Adrenal gland (tissue), 9 donors: ENCODE measurements at regions not wholly inside any gene's neighbourhood (a gene's known extent, or its start where the extent isn't known, plus 50 kb on each side); places are given as distances from the start of the nearest gene placed in this dataset.
A peak's percentile ranks its signal among the peaks of the same experiment; 100 is the strongest.

Experiments used
- DNase-seq, 7 donors: peaks; one replicate each; pipeline ENCODE4 v3.0.0-alpha.2; 2019 to 2020
- H3K27ac ChIP-seq, 5 donors: fragments of 200-600 bp; sonication (generic) in 4 of 5; 1 replicate in 3 of 5; 2 replicates in 2 of 5; pipeline versions ENCODE4 v1.5.1 to v1.8.0; 2016 to 2020; ENCODE audit warnings: mild to moderate bottlenecking in 1 of 5
- H3K27me3 ChIP-seq: fragments of 200-600 bp; 2 replicates; pipeline ENCODE4 v1.8.0; 2021
- H3K36me3 ChIP-seq, 2 donors: fragments of 200-600 bp; replicated peaks in 1 of 2; 1 replicate in 1 of 2; 2 replicates in 1 of 2; pipeline versions ENCODE4 v1.5.1 to v1.8.0; 2018 to 2022
- H3K4me1 ChIP-seq, 2 donors: fragments of 200-600 bp; replicated peaks in 1 of 2; 1 replicate in 1 of 2; 2 replicates in 1 of 2; pipeline versions ENCODE4 v1.5.1 to v1.8.0; 2018 to 2021
- H3K4me3 ChIP-seq, 4 donors: fragments of 200-600 bp; sonication (generic) in 3 of 4; one replicate each; pipeline ENCODE4 v1.5.1; 2016 to 2018
- H3K9me3 ChIP-seq, 3 donors: fragments of 200-600 bp; sonication (generic) in 1 of 3; replicated peaks in 1 of 3; 1 replicate in 2 of 3; 2 replicates in 1 of 3; pipeline versions ENCODE4 v1.5.1 to v1.8.0; 2016 to 2021
- CTCF ChIP-seq, 6 experiments: fragments of 450-650 bp in 4 of 6; fragments of 200-600 bp in 2 of 6; sonication (generic) in 1 of 6; IDR thresholded peaks; 1 replicate in 5 of 6; 2 replicates in 1 of 6; pipeline versions ENCODE4 v1.5.1 to v1.8.0; 2016 to 2021; ENCODE audit warnings: antibody characterized with exemption in 6 of 6, mild to moderate bottlenecking in 2 of 6, moderate library complexity in 1 of 6
- POLR2A ChIP-seq, 2 donors: fragments of 450-650 bp; IDR thresholded peaks; one replicate each; pipeline ENCODE4 v1.6.1; 2017; ENCODE audit warnings: antibody characterized with exemption in 2 of 2, mild to moderate bottlenecking in 2 of 2, moderate library complexity in 1 of 2
- WGBS, 4 donors: extraction: QIAGEN DNeasy Blood & Tissue Kit in 2 of 4; methylation state at CpG; one replicate each; pipeline versions ENCODE4 v1.1.5 to v1.1.7; 2013 to 2017; 5-methylcytosine and 5-hydroxymethylcytosine counted together
- intact Hi-C, 2 donors: fragments of 100-400 bp; cut with DNase I; formaldehyde crosslinking; loops; one replicate each; pipeline versions ENCODE4 v1.14.1 to v1.15.0; 2022 to 2023
- donor health status: healthy with polysubstance abuse.
- donor health status: Bipolar disorder and iron deficiency.
- donor health status: DM: yes; HTN: yes; CAD: no.
- donor health status: DM: no; HTN: no; CAD: no.
- donor health status: DM: no; HTN: no; CAD: no.

GRCh38 chrX:45322820-45323219 is 122.1 kb upstream of the DIPK2B start:
- H3K9me3 ChIP-seq: no peaks in the 10 kb centered on the region
- H3K36me3 ChIP-seq: no peaks in the 10 kb centered on the region
- intact Hi-C loops: no loop called here
- no peaks in the 10 kb centered on the region for H3K4me1 ChIP-seq
- DNase-seq: no peak
- peaks cover 12% of the 10 kb centered on the region for H3K27me3 ChIP-seq
- TF ChIP-seq POLR2A (IDR thresholded peaks at IDR 0.05) (no peak), CTCF (IDR thresholded peaks at IDR 0.05) (no peak)
- no peak overlapping the region for H3K4me3 ChIP-seq
- no peak overlapping the region for H3K27ac ChIP-seq

GRCh38 chrX:45322382-45322781 is 121.7 kb upstream of the DIPK2B start:
- WGBS, 4 donors: 0 to 11% (median 8%) methylated on average over 2 of the region's 2 CpGs
- TF ChIP-seq CTCF (IDR thresholded peaks at IDR 0.05) (peak; percentile 27 to 73 (median 55)), POLR2A (IDR thresholded peaks at IDR 0.05) (no peak)
- intact Hi-C loops: no loop called here
- Histone ChIP-seq H3K9me3 (no peaks in the 10 kb centered on the region), H3K4me3 (no peak overlapping the region), H3K4me1 (no peaks in the 10 kb centered on the region), H3K27ac (no peak overlapping the region), H3K36me3 (no peaks in the 10 kb centered on the region), H3K27me3 (peaks cover 14% of the 10 kb centered on the region)
- peak; percentile 39 to 70 (median 57) for DNase-seq

- H3K9me3 ChIP-seq: no peaks in the 10 kb centered on the region
- peaks cover 23% of the 10 kb centered on the region for H3K27me3 ChIP-seq
- H3K4me1 ChIP-seq: no peaks in the 10 kb centered on the region
- intact Hi-C loops: no loop called here
- H3K27ac ChIP-seq: no peak overlapping the region
- 40 to 56% (median 46%) methylated on average over 1 of the region's 1 CpG for WGBS, 4 donors
- TF ChIP-seq CTCF (IDR thresholded peaks at IDR 0.05) (no peak), POLR2A (IDR thresholded peaks at IDR 0.05) (no peak)
- no peak for DNase-seq
- no peak overlapping the region for H3K4me3 ChIP-seq
- H3K36me3 ChIP-seq: no peaks in the 10 kb centered on the region
Observed at GRCh38 chrX:45320191-45320590, 119.5 kb upstream of the DIPK2B start.

GRCh38 chrX:45309801-45310200 is 109.1 kb upstream of the DIPK2B start:
- TF ChIP-seq POLR2A (IDR thresholded peaks at IDR 0.05) (no peak), CTCF (IDR thresholded peaks at IDR 0.05) (no peak)
- Histone ChIP-seq H3K27me3 (peaks cover 12% of the 10 kb centered on the region), H3K36me3 (no peaks in the 10 kb centered on the region), H3K9me3 (no peaks in the 10 kb centered on the region), H3K27ac (no peak overlapping the region), H3K4me3 (no peak overlapping the region), H3K4me1 (no peaks in the 10 kb centered on the region)
- DNase-seq: no peak
- intact Hi-C loops: no loop called here
- 93 to 97% (median 95%) methylated on average over 1 of the region's 1 CpG for WGBS, 4 donors
